NOMO-1 treated with DMSO at 0.1 percent for 48 hours (cell line): ENCODE measurements at regions not wholly inside any gene's neighbourhood (a gene's known extent, or its start where the extent isn't known, plus 50 kb on each side); places are given as distances from the start of the nearest gene placed in this dataset.
"Not testable (repeated sequence)": the region's sequence is repeated elsewhere in the genome, so short reads cannot be mapped to it uniquely, and the experiment has no call there.

ENCODE experiments used
- DNase-seq: peaks from one replicate; lab custom pipeline; 2025; ENCODE audit not compliant: unreplicated experiment; lab: John Stamatoyannopoulos, UW

GRCh38 chr1:229124116-229124515 is 146.8 kb upstream of the RAB4A start:
- no peak for DNase-seq

DNA sequence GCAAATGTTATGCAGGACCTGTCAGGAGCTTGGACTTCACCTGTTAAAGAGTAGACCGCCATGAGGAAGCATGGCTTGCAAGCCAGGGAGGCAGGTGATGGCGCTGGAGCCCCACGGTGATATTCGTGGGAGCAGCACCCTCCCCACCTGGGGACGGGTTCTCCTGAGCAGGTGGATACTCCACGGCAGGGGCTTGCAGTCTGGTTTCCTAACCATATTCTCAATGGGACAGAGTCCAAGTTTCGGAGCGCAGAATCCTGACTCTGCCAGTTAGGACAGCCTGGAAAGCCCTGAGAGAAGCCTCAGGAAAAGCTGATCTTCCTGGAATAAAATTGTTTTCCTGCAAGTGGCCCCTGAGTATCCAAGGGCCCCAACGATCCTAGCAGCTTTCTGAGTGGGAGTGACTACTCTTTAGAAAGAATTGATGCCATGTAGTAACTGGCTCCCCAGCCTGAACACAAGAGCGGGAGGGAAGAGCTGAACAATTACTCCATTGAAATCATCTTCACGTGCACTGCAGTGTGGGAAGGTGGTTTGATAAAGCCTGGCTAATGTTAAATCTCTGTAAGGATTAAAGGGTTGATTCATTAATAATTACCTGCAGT is 146.3 kb upstream of the RAB4A start:
- DNase-seq, result no peak

DNA sequence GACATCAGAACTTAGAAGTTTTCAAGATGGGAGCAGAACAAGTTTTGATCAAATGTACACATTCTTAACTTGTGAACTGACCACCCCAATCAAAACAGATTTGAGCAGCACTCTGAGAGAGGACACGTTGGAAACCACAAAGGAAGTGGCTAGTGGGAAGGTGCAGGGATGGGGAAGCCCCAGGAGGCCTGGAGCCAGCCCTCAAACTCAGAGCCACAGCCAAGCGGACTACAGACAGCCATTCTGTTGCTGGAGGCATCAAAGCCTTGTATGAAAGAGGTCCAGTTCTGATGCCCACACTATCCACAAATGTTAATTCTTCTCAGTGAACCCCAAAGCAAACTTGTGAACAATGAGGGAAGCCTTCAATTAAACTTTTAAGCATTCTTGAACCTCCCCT is 143.6 kb upstream of the RAB4A start:
- DNase-seq, result peak; percentile 34

DNA sequence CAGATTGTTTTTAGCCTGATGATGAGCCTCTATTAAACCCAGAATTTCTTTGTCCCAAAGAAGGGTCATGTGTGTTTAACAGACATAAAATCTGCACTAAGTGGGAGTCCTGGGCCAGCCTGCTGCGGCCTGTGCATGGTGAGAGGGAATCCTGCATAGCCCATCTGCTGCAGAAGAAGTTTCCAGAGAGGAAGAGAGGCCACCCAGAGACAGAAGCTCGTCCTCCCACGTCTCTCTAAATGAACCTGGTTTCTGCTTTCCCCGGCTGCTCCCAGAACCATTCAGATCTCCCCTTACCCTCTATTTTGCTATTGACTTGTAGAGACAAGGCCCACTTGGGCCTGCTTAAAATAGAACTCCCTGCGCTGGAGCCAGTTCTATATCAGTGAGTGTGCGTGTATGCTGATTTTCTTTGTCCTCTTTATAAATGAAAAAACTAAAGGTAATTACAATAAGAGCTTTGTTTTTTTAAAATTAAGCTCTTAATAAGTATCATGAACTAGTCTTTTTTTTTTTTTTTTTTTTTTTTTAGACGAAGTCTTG is 142.8 kb upstream of the RAB4A start:
- no peak for DNase-seq

- DNase-seq, result no peak
Measured at GRCh38 chr1:229129301-229130027, 141.4 kb upstream of the RAB4A start.

DNA sequence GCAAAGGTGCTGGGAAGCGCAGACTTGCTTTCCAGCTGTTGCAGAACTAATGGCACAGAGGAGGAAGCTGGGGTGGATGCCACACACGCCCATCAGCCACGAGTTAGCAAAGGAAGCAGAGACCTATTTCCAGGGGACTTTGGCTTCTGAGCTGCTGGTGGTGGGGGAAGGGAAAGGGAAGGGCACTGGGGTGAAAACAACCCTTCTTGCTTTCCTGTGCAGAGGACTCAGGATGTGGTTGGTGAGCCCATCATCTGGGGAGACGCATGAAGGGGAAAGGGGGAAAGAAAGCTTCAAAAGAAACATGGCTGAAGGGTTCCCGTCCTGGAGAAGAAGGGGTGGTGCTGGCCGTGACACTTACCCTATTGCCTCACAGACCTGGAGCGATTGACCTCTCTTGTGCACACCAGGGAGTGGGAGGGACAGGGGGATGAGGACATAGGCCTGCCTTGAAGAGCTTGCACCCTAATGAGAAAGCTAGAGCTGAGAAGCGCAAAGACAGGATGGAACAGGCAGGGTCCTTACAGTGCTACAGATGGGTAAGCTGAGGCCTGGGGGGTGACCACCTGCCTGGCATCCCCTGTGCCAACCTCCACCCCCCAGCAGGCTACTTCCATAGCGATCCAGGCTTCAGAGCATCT is 140.8 kb upstream of the RAB4A start:
- DNase-seq, result peak; percentile 74

- DNase-seq, result no peak
Measured at GRCh38 chr1:229131243-229132105, 139.4 kb upstream of the RAB4A start.

- DNase-seq, result no peak
Measured at GRCh38 chr1:229132106-229132443, 138.8 kb upstream of the RAB4A start.

DNA sequence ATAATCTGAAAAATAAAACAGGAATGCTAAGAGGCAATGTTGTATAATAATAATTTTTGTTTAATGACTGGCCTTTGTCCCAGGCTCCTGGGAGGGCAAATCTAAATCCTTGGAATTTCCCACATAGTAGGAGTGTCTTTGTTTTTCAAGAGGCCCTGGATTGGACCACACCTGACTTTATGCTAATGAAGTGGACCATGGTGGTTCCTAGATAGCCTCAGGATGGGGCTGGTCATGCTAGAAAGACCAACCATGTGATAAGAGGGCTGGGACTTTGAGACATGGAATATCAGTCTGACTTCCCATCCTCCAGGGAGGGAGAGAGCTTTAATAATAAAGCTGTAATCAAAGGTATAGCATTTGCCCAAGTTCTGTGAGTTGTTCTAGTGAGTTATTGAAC is 138.2 kb upstream of the RAB4A start:
- no peak for DNase-seq

GRCh38 chr1:229133151-229133550 is 137.8 kb upstream of the RAB4A start:
- DNase-seq, result peak; percentile 7

- DNase-seq, result no peak
Measured at GRCh38 chr1:229133811-229134210, 137.1 kb upstream of the RAB4A start.

- DNase-seq, result not testable (repeated sequence)
Measured at GRCh38 chr1:229134381-229135217, 136.3 kb upstream of the RAB4A start.

- DNase-seq, result no peak
Measured at GRCh38 chr1:229135773-229136172, 135.1 kb upstream of the RAB4A start.

DNA sequence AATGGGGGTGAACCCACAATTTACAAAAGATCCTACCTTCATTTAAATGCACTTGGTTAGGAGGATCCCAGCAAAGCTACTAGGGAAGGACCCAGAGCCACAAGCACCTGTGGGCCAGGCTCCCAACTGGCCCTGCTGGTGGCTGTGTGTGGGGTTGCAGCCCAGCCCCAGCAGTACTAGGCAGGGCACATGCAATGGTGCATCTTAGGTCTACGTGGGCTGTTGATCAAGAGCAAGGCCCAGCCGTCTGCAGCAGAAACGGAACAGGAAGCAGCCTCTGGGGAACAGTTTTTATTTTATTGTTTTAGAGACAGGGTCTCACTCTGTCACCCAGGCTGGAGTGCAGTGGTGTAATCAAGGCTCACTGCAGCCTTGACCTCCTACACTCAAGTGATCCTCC is 134.1 kb upstream of the RAB4A start:
- peak; percentile 52 for DNase-seq

- no peak for DNase-seq
Measured at GRCh38 chr1:229137271-229137670, 133.6 kb upstream of the RAB4A start.

DNA sequence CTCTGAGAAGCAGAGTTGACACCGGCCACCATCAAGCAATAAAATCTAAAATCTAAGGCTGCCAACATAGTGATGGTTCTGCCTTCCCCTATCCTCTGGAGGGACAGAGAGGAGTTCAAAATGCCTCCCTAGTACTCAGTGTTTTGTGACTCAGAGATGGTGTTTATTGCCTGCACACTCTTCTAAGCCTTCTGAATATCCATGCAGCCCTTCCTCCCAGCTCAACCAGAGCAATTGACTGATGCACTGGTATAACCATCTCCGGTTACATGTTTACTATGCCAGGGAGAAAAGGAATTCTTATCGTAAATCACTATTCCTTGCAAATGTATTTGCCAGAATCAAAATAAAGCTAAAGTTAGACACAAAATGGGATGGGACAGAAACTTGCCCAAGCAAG is 132.9 kb upstream of the RAB4A start:
- no peak for DNase-seq

GRCh38 chr1:229139331-229140118 is 131.4 kb upstream of the RAB4A start:
- DNase-seq, result no peak

DNA sequence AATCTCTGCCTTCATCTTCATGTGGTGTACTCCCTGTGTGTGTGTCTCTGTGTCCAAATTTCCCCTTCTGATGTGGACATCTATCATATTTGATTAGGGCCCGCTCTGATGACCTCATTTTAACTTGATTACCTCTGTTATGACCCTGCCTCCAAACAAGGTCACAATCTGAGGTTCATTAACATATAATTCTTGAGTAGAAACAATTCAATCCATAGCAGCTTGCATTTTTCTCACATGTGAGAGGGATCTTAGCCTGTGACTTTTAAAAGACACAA is 130.9 kb upstream of the RAB4A start:
- no peak for DNase-seq

DNA sequence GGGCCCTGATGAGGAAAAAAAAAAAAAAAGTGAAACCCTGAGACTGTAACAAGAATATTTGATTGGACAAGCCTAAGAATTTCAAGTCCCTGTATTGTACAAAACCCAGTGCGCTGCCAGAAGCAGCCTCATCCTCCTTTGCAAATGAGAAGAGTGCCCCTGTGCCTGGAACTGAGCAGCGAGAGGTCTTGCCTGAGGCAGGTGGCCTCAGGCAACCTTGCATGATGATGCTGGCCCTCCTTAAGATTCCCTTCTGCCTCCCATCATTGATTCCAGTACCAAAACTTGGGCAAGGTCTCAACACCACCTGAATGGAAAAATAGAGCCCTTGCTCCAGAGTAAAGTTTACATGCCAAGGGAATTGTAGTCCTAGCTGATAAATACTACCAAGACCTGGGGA is 129.6 kb upstream of the RAB4A start:
- no peak for DNase-seq
